Smooth muscle cell (in vitro differentiated cells): ENCODE measurements at regions not wholly inside any gene's neighbourhood (a gene's known extent, or its start where the extent isn't known, plus 50 kb on each side); places are given as distances from the start of the nearest gene placed in this dataset.

Experiments used
- DNase-seq: peaks from one replicate; lab custom pipeline; 2025; ENCODE audit not compliant: unreplicated experiment; lab: John Stamatoyannopoulos, UW
- H2AFZ ChIP-seq: fragments of 200-600 bp; sonication (generic); 2 replicates; pipeline ENCODE4 v1.6.0; 2016; ENCODE audit warnings: antibody characterized with exemption, low read depth, mild to moderate bottlenecking
- H3F3A ChIP-seq: fragments of 200-600 bp; sonication (generic); 2 replicates; pipeline ENCODE4 v1.6.0; 2017; ENCODE audit warnings: antibody characterized with exemption, low read depth
- H3K27ac ChIP-seq: fragments of 200-600 bp; sonication (generic); 2 replicates; pipeline ENCODE4 v1.5.1; 2016; ENCODE audit warnings: low read depth, mild to moderate bottlenecking
- H3K27me3 ChIP-seq: fragments of 200-600 bp; sonication (generic); 2 replicates; pipeline ENCODE4 v1.6.1; 2016; ENCODE audit warnings: low read depth, mild to moderate bottlenecking
- H3K36me3 ChIP-seq: fragments of 200-600 bp; sonication (generic); 2 replicates; pipeline ENCODE4 v1.5.1; 2016; ENCODE audit warnings: low read depth
- H3K4me1 ChIP-seq: fragments of 200-600 bp; sonication (generic); 2 replicates; pipeline ENCODE4 v1.5.1; 2016; ENCODE audit warnings: low read depth
- H3K4me2 ChIP-seq: fragments of 200-600 bp; sonication (generic); 2 replicates; pipeline ENCODE4 v1.6.0; 2016; ENCODE audit warnings: mild to moderate bottlenecking
- H3K4me3 ChIP-seq: fragments of 200-600 bp; sonication (generic); 2 replicates; pipeline ENCODE4 v1.5.1; 2016; ENCODE audit warnings: mild to moderate bottlenecking
- H3K79me2 ChIP-seq: fragments of 200-600 bp; sonication (generic); 2 replicates; pipeline ENCODE4 v1.6.0; 2016; ENCODE audit warnings: low read depth, mild to moderate bottlenecking
- H3K9ac ChIP-seq: fragments of 200-600 bp; sonication (generic); 2 replicates; pipeline ENCODE4 v1.6.0; 2016; ENCODE audit warnings: low read depth
- H3K9me3 ChIP-seq: fragments of 200-600 bp; sonication (generic); replicated peaks from 2 replicates; pipeline ENCODE4 v1.5.1; 2016; ENCODE audit warnings: low read depth
- H4K20me1 ChIP-seq: fragments of 200-600 bp; sonication (generic); 2 replicates; pipeline ENCODE4 v1.6.0; 2016; ENCODE audit warnings: low read depth
- CTCF ChIP-seq: fragments of 200-600 bp; sonication (generic); IDR thresholded peaks from 2 replicates; pipeline ENCODE4 v1.5.1; 2017; ENCODE audit warnings: borderline replicate concordance, mild to moderate bottlenecking, antibody characterized with exemption; ENCODE audit not compliant: insufficient read depth, poor library complexity, severe bottlenecking
- WGBS: methylation state at CpG from one replicate; pipeline ENCODE4 v1.1.7; 2016; ENCODE audit warnings: low lambda C conversion rate; 5-methylcytosine and 5-hydroxymethylcytosine counted together

GRCh38 chr22:22042599-22043295 is 60.2 kb upstream of the TOP3B start:
- Histone ChIP-seq H4K20me1 (no peaks in the 10 kb centered on the region), H3K27ac (no peak overlapping the region), H3K9me3 (no peaks in the 10 kb centered on the region), H3K36me3 (no peaks in the 10 kb centered on the region), H3K27me3 (peaks cover 56% of the 10 kb centered on the region), H3K9ac (no peak overlapping the region), H2AFZ (no peak overlapping the region), H3F3A (peaks cover 11% of the 10 kb centered on the region), H3K79me2 (no peaks in the 10 kb centered on the region), H3K4me1 (peaks cover 7% of the 10 kb centered on the region), H3K4me3 (no peak overlapping the region), H3K4me2 (no peak overlapping the region)
- DNase-seq, result no peak
- no peak for TF ChIP-seq CTCF
- WGBS, result 71% methylated on average over 7 of the region's 7 CpGs

GRCh38 chr22:22042009-22042408 is 59.4 kb upstream of the TOP3B start:
- H3K27me3 ChIP-seq, result peaks cover 49% of the 10 kb centered on the region
- no peak overlapping the region for H3K4me3 ChIP-seq
- 65% methylated on average over 1 of the region's 1 CpG for WGBS
- H4K20me1 ChIP-seq, result no peaks in the 10 kb centered on the region
- no peak for DNase-seq
- no peak for TF ChIP-seq CTCF
- no peak overlapping the region for H3K9ac ChIP-seq
- no peaks in the 10 kb centered on the region for H3K9me3 ChIP-seq
- no peak overlapping the region for H2AFZ ChIP-seq
- no peaks in the 10 kb centered on the region for H3K36me3 ChIP-seq
- H3F3A ChIP-seq, result peaks cover 11% of the 10 kb centered on the region
- H3K79me2 ChIP-seq, result no peaks in the 10 kb centered on the region
- H3K4me2 ChIP-seq, result no peak overlapping the region
- no peak overlapping the region for H3K27ac ChIP-seq
- H3K4me1 ChIP-seq, result peaks cover 14% of the 10 kb centered on the region

GRCh38 chr22:22040908-22041307 is 58.3 kb upstream of the TOP3B start:
- Histone ChIP-seq H4K20me1 (no peaks in the 10 kb centered on the region), H3K4me1 (peaks cover 16% of the 10 kb centered on the region), H3K9ac (no peak overlapping the region), H3K27ac (no peak overlapping the region), H3K27me3 (peaks cover 38% of the 10 kb centered on the region), H2AFZ (no peak overlapping the region), H3K36me3 (no peaks in the 10 kb centered on the region), H3K9me3 (no peaks in the 10 kb centered on the region), H3K4me3 (no peak overlapping the region), H3K79me2 (no peaks in the 10 kb centered on the region), H3K4me2 (no peak overlapping the region), H3F3A (peaks cover 11% of the 10 kb centered on the region)
- no peak for DNase-seq
- TF ChIP-seq CTCF, result no peak

- no peak overlapping the region for H3K4me3 ChIP-seq
- no peak overlapping the region for H3K4me2 ChIP-seq
- peaks cover 34% of the 10 kb centered on the region for H3K27me3 ChIP-seq
- WGBS, result 70% methylated on average over 3 of the region's 3 CpGs
- H3K36me3 ChIP-seq, result no peaks in the 10 kb centered on the region
- DNase-seq, result no peak
- TF ChIP-seq CTCF, result no peak
- no peak overlapping the region for H2AFZ ChIP-seq
- peaks cover 16% of the 10 kb centered on the region for H3K4me1 ChIP-seq
- no peaks in the 10 kb centered on the region for H3K79me2 ChIP-seq
- H3K9ac ChIP-seq, result no peak overlapping the region
- H3K9me3 ChIP-seq, result no peaks in the 10 kb centered on the region
- no peak overlapping the region for H3K27ac ChIP-seq
- H4K20me1 ChIP-seq, result no peaks in the 10 kb centered on the region
- peaks cover 11% of the 10 kb centered on the region for H3F3A ChIP-seq
These were observed 57.9 kb upstream of the TOP3B start for GRCh38 chr22:22040472-22040871.
